NT2/D1 (cell line): ENCODE measurements at regions not wholly inside any gene's neighbourhood (a gene's known extent, or its start where the extent isn't known, plus 50 kb on each side); places are given as distances from the start of the nearest gene placed in this dataset.

Experiments used
- SUZ12 ChIP-seq: IDR thresholded peaks from 2 replicates; pipeline ENCODE4 v1.6.1; 2011; ENCODE audit not compliant: insufficient read length, insufficient read depth; ENCODE audit errors: extremely low read depth
- YY1 ChIP-seq: IDR thresholded peaks from 2 replicates; pipeline ENCODE4 v1.6.1; 2011; ENCODE audit not compliant: insufficient read length, insufficient read depth
- ZNF274 ChIP-seq: IDR thresholded peaks from 2 replicates; pipeline ENCODE4 v1.6.1; 2011; ENCODE audit warnings: mild to moderate bottlenecking, low read depth, low read length

DNA sequence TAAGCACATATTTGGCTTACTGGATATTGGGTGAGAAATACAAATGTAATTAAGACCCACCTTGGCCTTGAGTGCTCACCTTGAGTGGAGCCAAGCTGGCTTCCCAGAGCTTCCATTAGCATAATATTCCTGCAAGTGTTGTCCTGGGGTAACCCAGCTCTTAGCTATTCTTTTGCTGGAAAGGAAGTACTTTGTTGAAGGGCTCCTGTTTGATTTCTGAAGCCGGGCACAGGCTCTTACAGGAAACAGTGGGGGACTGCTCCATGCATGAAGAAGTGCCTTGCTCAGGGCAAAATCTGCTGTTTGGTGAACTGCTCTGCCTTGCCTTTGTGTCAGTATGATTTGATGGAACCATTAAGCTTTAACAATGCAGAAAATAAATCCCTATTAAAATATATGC, 325.4 kb downstream of the SMAD2 start:
- TF ChIP-seq YY1 (no peak), ZNF274 (no peak), SUZ12 (no peak)
